Fibroblast of villous mesenchyme (primary cell): ENCODE measurements at regions not wholly inside any gene's neighbourhood (a gene's known extent, or its start where the extent isn't known, plus 50 kb on each side); places are given as distances from the start of the nearest gene placed in this dataset.
"Not testable (repeated sequence)": the region's sequence is repeated elsewhere in the genome, so short reads cannot be mapped to it uniquely, and the experiment has no call there.

Source experiments
- DNase-seq: peaks from one replicate; pipeline ENCODE4 v3.0.0-alpha.2; 2010; ENCODE audit warnings: low read depth
- H3K4me3 ChIP-seq: 2 replicates; pipeline ENCODE4 v1.5.1; 2011; ENCODE audit warnings: low read depth, mild to moderate bottlenecking, low read length
- TF ChIP-seq, protein P1 (sequence below): IDR thresholded peaks from 2 replicates; pipeline ENCODE4 v1.5.1; 2012; ENCODE audit warnings: low read depth, mild to moderate bottlenecking, low read length; ENCODE audit not compliant: insufficient read depth

DNA sequence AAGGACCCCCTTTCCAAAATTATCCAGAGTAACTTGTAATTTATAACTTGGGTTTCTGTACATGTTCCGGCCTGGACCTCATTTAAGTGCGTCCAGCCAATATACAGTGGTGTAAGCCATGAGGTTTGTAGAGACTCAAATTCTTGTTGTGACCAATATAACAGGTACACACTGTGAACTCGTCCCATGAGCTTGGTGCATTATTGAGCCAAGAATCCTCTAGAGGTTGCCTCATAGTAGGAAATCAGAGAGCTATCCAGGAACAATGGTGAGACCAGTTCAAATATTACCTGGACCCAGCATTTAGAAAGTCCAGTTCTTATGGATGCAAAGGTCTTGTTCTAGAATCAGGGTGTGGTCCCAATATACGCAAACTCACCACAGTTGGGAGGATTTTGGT, 138.2 kb downstream of the NPIPB5 start:
- no peak overlapping the region for H3K4me3 ChIP-seq
- no peak for DNase-seq
- TF ChIP-seq, protein P1, sequence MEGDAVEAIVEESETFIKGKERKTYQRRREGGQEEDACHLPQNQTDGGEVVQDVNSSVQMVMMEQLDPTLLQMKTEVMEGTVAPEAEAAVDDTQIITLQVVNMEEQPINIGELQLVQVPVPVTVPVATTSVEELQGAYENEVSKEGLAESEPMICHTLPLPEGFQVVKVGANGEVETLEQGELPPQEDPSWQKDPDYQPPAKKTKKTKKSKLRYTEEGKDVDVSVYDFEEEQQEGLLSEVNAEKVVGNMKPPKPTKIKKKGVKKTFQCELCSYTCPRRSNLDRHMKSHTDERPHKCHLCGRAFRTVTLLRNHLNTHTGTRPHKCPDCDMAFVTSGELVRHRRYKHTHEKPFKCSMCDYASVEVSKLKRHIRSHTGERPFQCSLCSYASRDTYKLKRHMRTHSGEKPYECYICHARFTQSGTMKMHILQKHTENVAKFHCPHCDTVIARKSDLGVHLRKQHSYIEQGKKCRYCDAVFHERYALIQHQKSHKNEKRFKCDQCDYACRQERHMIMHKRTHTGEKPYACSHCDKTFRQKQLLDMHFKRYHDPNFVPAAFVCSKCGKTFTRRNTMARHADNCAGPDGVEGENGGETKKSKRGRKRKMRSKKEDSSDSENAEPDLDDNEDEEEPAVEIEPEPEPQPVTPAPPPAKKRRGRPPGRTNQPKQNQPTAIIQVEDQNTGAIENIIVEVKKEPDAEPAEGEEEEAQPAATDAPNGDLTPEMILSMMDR: no peak

GRCh38 chr16:22651111-22651817, 140.6 kb downstream of the NPIPB5 start:
- H3K4me3 ChIP-seq, DNase-seq: not testable (repeated sequence)

DNA sequence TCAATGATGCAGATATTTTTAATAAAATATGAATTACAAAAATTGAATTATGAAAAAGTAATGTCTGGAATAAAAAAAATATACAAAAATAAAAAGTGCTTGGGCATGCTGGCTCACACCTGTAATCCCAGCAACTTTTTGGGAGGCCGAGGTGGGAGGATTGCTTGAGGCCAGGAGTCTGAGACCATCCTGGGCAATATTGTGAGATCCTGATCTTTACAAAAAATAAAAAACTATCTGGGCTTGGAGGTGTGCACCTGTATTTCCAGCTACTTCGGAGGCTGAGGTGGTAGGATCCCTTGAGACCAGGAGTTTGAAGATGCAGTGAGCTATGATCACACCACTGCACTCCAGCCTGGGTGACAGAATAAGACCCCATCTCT, 141.8 kb downstream of the NPIPB5 start:
- DNase-seq: no peak
- TF ChIP-seq, protein P1: no peak

GRCh38 chr16:22653876-22654275, 143.2 kb downstream of the NPIPB5 start:
- DNase-seq: no peak
- TF ChIP-seq, protein P1: no peak
- H3K4me3 ChIP-seq: no peak overlapping the region

More for the DNA sequence above, 141.8 kb downstream of the NPIPB5 start:
- H3K4me3 ChIP-seq: no peak overlapping the region

DNA sequence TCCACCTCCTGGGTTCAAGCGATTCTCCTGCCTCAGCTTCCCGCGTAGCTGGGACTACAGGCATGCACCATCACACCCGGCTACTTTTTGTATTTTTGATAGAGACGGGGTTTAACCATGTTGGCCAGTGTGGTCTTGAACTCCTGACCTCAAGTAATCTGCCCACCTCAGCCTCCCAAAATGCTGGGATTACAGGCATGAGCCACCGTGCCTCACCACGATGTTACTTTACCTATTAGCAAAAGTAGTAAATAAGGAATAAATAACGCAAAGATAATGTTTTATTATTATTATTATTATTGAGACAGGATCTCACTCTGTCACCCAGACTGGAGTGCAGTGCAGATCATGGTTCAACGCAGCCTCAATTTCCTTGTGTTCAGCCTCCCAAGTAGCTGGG, 145.9 kb downstream of the NPIPB5 start:
- not testable (repeated sequence) for H3K4me3 ChIP-seq, DNase-seq

- DNase-seq: peak; percentile 27
- TF ChIP-seq, protein P1: no peak
- no peak overlapping the region for H3K4me3 ChIP-seq
Observed at GRCh38 chr16:22659933-22660332, 149.2 kb downstream of the NPIPB5 start.

DNA sequence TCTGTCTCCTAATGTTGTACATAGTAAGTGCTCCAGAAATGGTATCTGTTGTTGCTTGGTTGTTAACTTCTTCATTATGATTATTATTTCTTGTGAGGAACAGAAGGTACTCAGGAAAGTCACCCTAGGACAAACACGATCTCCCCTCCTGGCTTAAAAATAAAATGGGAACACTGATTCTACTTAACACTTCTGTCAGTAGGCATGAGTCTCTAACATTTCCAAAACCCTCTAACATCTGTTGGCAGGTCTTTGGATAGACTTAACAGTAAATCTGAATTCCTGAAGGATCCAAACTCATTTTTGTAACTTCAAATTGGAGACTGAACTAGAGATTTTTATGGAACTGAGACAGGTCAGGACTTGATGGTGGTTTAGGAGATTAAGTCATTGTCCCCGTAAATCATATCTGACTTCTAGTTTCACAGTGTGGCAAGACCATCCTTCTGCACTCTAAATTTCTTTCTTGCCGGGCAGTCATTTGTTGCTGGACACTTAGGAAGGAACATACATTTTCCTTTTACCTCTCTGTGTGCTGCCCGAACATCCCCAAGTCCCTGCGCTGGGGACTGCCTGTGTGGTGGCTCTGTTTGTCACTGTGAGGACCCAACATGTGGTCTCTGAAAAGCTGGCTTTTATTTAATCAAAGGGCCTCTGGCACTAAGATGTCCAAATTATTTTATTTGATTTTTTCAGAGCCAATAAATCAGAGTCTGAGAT, 149.9 kb downstream of the NPIPB5 start:
- TF ChIP-seq, protein P1: no peak
- DNase-seq: no peak
- H3K4me3 ChIP-seq: no peak overlapping the region
